HG02884 (cell line): ENCODE measurements at regions not wholly inside any gene's neighbourhood (a gene's known extent, or its start where the extent isn't known, plus 50 kb on each side); places are given as distances from the start of the nearest gene placed in this dataset.

Experiments used
- ATAC-seq: cut with Tn5 transposase; IDR thresholded peaks from one replicate; pipeline ENCODE4 v1.9.1; 2021; ENCODE audit warnings: mild to moderate bottlenecking, moderate library complexity; ENCODE audit not compliant: unreplicated experiment

DNA sequence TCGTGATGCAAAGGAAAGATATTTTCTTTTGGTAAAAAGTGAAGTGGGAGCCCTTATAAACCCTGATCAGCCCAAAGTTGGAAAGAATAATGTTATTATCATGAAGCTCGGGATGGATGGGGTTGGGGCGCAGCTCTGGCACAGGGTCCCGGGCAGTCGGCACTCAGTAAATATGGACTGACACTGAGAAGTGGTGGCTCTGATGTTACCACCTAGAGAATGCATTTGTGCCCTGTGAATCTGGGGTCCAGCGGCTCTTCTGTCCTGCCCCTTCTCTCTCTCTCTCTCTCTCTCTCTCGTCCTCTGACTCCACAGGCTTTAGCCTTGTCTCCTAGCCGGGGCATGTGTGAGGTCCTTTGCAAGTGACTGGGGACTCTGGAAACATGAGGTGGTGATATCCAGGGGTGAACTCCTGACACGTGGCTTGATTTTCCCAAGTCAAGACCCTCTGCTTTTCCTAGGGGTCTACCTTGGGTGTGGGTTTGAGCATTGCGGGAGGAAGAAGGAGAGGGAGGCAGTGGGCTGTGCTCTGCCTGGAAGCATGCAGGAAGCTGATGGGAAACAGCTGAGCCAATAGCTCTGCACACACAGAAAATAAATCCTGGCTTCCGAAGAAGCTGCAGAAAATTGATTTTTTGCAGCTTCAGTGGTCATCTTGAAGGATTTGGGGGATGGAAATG lies 162.7 kb downstream of the MACROH2A1 start:
- ATAC-seq: no peak

DNA sequence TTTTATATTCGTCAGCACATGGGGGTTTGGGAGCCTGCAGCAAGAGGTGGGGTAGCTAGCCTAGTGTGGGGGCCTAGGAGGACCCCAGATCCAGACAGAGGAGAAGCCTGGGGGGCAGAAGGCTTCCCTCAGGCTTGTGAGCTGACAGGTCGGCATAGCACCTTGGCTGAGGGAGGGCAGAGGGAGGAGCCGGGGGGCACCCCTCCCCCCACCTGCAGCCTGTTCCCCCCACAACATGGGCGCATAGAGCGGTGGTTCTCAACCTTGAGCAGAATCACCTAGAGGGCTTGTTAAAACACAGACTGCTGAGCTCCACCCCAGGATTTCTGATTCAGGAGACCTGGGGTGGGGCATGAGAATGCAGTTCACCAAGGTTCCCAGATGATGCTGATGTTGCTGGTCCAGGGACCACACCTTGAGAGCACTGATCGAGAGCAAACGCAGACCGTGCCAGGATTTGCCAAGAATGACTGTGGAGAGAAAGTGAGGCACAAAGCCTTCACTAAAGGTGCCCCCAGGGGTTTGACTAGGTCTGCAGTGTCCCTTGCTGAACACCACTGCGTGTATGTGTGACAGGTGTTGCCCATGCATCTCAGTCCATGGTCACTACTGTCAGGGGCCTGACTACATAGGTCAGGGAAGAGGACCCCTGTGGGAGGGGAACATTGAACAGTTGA lies 163.3 kb downstream of the MACROH2A1 start:
- ATAC-seq: no peak

GRCh38 chr5:135234666-135235401 lies 164.2 kb downstream of the MACROH2A1 start:
- no peak for ATAC-seq

DNA sequence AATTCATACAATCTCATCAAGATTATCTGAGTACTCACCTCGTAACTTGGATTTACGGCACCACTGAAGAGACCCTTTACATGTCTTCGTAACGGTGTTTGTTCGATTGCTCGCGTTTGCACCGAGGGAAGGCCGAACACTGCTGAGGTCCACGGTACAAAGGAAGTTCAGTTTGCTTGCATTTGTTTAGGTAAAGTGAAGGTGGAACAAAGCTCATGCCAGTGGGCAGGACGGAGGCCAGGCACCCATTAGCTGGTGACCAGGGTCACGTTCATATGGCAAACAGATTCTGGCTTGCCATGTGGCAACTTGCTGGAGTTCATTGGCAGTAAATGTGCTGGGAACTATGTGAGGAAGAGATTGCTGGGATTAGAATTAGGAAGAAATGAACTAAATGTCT lies 164.8 kb downstream of the MACROH2A1 start:
- no peak for ATAC-seq

GRCh38 chr5:135233477-135233876 lies 165.6 kb downstream of the MACROH2A1 start:
- ATAC-seq: no peak

- no peak for ATAC-seq
Measured at GRCh38 chr5:135232958-135233357, 166.1 kb downstream of the MACROH2A1 start.

- no peak for ATAC-seq
Measured at GRCh38 chr5:135231289-135231688, 167.7 kb downstream of the MACROH2A1 start.

GRCh38 chr5:135230251-135230925 lies 168.6 kb downstream of the MACROH2A1 start:
- ATAC-seq: no peak

- ATAC-seq: no peak
Measured at GRCh38 chr5:135229679-135230132, 169.3 kb downstream of the MACROH2A1 start.

DNA sequence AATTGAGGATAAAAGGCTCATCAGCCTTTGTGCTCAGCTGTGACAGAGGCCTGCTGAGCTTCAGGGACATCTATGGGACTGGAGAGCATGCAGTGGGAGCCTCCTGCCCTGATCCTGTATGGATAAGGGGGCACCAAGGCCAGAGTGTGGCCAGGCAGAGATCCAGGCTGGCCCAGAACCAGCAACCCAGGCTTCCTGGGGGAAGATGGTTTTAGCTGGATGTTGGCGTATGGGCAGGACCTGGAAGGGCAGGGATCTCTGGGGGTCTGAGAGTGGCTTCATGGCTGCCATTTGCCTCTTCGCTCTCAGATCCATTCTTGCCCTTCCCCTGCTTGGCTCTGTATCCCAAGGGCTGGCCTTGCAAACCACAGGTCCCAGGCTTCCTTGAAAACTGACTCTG lies 169.9 kb downstream of the MACROH2A1 start:
- no peak for ATAC-seq

DNA sequence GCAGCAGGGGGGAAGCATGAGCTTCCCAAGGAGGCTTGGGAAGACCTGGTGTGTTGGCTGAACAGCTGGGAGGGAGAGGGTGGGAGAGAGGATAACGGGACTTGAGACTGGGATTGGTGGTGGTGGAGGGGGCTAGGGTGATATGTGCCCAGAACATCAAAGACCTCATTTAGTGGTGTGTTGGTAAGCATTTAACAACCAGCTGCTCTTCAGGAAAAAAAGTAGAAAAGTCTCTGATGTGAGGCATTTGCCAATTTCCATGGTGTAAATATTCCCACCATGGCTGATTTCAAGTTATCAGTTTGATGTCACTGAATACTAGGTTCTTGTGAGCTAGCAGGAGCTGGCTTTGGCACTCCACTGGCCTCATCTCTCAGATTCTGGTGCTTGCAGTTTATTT lies 170.8 kb downstream of the MACROH2A1 start:
- no peak for ATAC-seq

DNA sequence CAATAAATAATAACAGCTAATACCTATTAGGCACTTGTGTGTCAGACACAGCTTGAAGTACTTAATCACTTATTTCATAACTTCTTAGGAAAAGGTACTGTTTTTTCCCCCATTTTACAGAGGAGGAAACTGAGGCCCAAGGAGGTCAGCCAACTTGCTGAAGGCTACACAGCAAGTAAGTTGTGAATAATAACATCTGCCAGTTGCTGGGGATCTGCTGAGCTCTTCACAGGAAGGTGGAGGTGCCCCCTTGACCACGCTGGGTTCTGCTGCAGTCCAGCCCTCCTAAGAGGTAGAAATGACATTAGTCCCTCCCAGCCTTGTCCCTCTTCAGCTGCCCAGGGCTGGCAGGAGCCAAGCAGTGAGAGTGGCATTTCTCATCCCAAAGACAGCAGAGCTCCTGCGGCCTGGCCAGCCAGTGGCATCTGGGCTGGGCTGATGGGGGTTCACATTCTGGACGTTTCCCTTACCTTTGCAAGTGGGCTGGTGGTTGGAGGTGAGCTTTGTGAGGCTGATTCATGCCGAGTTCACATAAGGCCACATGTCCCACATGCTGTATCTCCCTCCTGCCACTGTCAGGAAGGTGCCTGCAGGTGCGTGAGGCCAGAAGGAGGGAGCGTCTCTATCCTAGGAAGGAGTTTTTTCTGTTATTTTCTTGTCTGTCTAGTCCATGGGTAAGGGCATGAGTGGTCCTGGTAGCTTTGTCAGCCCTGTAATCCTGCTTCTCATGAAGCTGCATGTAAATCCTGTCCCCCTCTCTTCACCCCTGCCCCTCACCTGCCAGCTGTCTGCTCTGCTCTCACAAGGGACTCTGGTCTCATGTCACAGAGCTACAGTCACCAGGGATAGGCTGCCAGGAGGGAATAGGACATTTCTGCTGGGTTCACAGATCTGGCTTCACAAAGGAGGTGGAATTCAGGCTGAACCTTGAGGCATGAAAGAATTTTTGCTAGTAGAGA lies 171.7 kb downstream of the MACROH2A1 start:
- no peak for ATAC-seq

DNA sequence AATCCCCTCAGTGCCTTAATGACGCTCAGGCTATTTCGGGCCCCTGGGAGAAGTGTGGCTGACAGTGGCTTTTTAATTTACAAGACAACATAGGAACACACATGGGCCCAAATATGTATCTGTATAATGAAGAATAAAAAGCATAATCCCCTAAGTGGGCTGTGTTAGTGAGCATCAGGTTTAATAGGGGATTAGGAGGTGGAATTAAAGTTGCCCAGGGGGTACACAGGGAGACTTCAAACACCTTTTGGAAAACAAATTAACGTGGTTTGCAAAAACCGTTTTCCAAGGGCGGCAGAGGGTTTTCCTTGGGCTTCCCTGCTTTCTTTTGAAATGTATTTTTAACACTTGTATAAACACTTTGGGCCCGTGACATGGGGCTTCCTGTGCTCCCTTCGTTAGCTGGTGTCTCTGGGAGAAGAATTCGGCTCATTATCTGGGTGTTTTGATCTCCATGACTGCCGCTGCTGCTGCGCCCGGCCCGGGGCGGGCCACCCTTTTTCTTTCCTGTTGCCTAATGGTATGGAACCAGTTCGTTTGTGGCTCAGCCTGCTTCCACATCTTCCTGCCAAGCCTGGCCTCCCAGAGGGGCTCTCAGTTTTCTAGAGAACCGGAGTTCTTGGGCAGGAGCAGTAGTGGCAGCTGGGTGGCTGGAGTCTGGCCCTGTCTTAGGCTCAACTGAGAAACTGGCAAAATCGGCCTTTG lies 173.0 kb downstream of the MACROH2A1 start:
- no peak for ATAC-seq

DNA sequence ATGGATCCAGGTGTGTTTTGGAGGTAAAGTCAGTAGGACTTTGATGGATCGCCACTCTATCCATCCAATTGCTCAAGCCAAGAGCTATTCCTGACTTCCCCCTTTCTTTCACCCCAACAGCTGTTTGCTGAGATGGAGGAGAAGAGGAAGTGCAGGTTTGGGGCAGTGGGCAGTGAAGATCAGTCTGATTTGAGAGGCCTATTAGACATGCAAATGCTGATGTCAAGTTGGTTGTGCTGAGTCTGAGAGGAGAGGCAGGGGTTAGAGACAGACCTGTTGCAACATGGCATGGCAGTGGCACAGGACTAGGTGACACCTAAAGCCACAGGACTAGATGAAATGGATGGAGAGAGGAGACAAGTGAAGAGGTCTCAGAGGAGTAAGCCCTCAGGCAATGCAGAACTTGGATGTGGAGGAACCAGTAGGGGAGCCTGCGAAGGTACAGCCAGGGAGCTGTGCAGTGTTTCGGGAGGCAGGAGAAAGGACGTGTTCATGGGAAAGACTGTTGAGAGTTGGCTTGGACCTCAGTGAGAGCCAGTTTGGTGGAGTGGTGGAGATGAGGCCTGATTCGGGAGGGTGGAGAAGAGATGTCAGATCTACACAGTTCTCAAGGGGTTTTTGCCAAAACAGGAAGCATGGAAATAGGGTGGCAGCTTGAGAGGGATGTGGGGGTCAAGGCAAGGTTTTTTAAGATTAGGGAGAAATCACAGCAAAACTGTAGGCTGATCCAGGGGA lies 175.0 kb downstream of the MACROH2A1 start:
- no peak for ATAC-seq

GRCh38 chr5:135223404-135223803 lies 175.6 kb downstream of the MACROH2A1 start:
- ATAC-seq: no peak

GRCh38 chr5:135222771-135223170 lies 176.3 kb downstream of the MACROH2A1 start:
- ATAC-seq: no peak

DNA sequence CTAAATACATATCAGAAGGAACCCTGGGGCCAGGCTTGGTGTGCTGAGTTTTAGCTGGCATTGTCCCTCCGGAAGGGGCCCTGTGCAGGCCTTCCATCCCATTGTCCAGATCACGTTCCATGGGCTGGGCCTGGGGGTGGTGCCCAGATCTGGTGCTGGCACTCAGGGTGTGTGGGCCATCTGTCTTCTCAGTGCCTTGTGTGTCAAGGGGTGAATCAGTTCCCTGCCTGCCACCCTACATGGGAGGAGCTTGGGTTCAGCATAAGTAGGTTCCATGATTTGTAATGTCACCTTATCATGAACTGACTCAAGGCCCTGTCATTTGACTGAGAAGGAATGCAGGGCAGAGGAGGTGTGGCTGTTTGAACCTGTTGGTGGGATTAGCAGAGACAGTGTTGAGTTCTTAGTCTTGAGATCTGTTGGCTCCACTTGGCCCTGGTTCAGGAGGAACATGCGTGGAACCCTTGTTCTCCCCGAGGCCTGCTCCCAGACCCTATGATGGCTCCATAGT lies 176.8 kb downstream of the MACROH2A1 start:
- ATAC-seq: no peak

DNA sequence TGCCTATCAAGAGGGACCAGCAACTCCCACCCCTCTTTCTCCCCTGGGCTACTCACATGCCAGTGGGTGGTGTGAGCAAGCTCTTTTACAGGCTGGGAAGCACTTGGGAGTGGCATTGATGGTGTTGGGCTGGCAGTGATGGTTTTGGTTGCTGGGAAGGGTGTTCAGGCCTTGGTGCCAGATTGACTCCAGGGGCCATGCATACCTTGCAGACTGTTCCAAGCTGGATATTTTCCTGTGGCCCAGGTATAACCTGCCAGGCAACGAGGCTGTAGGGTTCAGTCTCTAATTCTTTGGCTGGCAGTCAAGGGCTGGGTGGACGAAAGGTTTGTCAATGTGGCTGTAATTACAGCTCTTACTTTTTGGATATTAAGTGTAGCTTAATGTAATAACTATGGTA lies 177.3 kb downstream of the MACROH2A1 start:
- ATAC-seq: no peak

DNA sequence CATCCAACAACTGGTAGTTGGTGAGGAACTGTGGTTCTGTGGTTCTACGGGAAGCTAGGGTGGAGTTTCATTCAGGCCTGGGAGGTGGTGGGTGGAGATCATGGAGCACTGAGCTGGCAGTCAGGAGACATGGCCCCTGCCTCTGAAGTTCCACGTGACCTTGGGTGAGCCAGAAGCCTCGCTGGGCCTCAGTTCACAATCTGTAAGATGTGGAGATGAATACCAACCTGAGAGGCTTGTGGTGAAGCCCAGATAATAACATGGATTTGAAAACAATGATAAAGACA lies 177.9 kb downstream of the MACROH2A1 start:
- no peak for ATAC-seq
